Panc1 (cell line): ENCODE measurements at regions not wholly inside any gene's neighbourhood (a gene's known extent, or its start where the extent isn't known, plus 50 kb on each side); places are given as distances from the start of the nearest gene placed in this dataset.

Experiments
- ATAC-seq: fragments of 200-7000 bp; cut with Tn5 transposase; 2 replicates; pipeline ENCODE4 v1.9.1; 2020; ENCODE audit warnings: mild to moderate bottlenecking, moderate library complexity
- BruUV-seq: library from RNA; stranded (reverse); fragments of 400-500 nt; replicated peaks from 2 replicates; lab custom pipeline; 2021; lab: Mats Ljungman, UMichigan
- CTCF ChIA-PET: fragments of 300-600 bp; sonication (Branson Sonifier 250); formaldehyde crosslinking; loops from one replicate; lab custom pipeline; 2022; ENCODE audit warnings: antibody characterized with exemption; lab: Charles Lee
- POLR2A ChIA-PET: fragments of 300-600 bp; sonication (Branson Sonifier 250); formaldehyde crosslinking; loops from one replicate; lab custom pipeline; 2022; ENCODE audit warnings: antibody characterized with exemption; lab: Charles Lee
- DNase-seq: peaks from one replicate; pipeline ENCODE4 v3.0.0-alpha.2; 2010; ENCODE audit warnings: low read depth, low spot score
- H3K27ac ChIP-seq: 2 replicates; pipeline ENCODE4 v1.5.1; 2011; ENCODE audit warnings: mild to moderate bottlenecking, low read length, inconsistent platforms
- H3K27me3 ChIP-seq: fragments of 200-500 bp; sonication (Bioruptor generic); 2 replicates; pipeline ENCODE4 v1.6.0; 2014; ENCODE audit warnings: low read length, inconsistent platforms; ENCODE audit not compliant: control insufficient read depth, insufficient read depth
- H3K36me3 ChIP-seq: fragments of 200-500 bp; sonication (Bioruptor generic); 2 replicates; pipeline ENCODE4 v1.5.1; 2014; ENCODE audit warnings: inconsistent platforms, mild to moderate bottlenecking, low read length, moderate library complexity; ENCODE audit not compliant: control insufficient read depth, insufficient read depth
- H3K4me1 ChIP-seq: 2 replicates; pipeline ENCODE4 v1.5.1; 2011; ENCODE audit warnings: inconsistent platforms, mild to moderate bottlenecking, low read length, moderate library complexity; ENCODE audit not compliant: control insufficient read depth, insufficient read depth
- H3K4me3 ChIP-seq, 2 experiments: 2 replicates each; pipeline ENCODE4 v1.5.1; 2011 to 2012; ENCODE audit warnings: low read depth in 2 of 2, low read length in 2 of 2, mild to moderate bottlenecking in 2 of 2, inconsistent platforms in 1 of 2, moderate library complexity in 1 of 2
- H3K9me3 ChIP-seq: fragments of 200-500 bp; sonication (Bioruptor generic); 2 replicates; pipeline ENCODE4 v1.5.1; 2014; ENCODE audit warnings: low read depth, mild to moderate bottlenecking, inconsistent platforms, low read length, moderate library complexity; ENCODE audit not compliant: control insufficient read depth, insufficient read depth
- CTCF ChIP-seq: fragments of 450-650 bp; IDR thresholded peaks from 2 replicates; pipeline ENCODE4 v1.5.1; 2017; ENCODE audit warnings: mild to moderate bottlenecking
- POLR2AphosphoS5 ChIP-seq: IDR thresholded peaks from 2 replicates; pipeline ENCODE4 v1.6.1; 2012; ENCODE audit warnings: mild to moderate bottlenecking, low read depth, low read length, moderate library complexity
- REST ChIP-seq, 2 experiments: IDR thresholded peaks; 2 replicates each; pipeline ENCODE4 v1.6.1; 2011 to 2012; ENCODE audit warnings: low read depth in 2 of 2, control low read depth in 1 of 2, low read length in 1 of 2, mild to moderate bottlenecking in 1 of 2, moderate library complexity in 1 of 2; ENCODE audit not compliant: insufficient read depth in 1 of 2
- SIN3A ChIP-seq: IDR thresholded peaks from 2 replicates; pipeline ENCODE4 v1.6.1; 2012; ENCODE audit warnings: low read depth, mild to moderate bottlenecking, low read length, moderate library complexity, borderline replicate concordance; ENCODE audit not compliant: insufficient read depth
- TCF7L2 ChIP-seq: IDR thresholded peaks from 2 replicates; pipeline ENCODE4 v1.6.1; 2011; ENCODE audit warnings: mild to moderate bottlenecking, low read depth, low read length, inconsistent platforms
- in situ Hi-C: cut with HindIII; loops from 2 replicates; pipeline ENCODE4 v1.10.0; 2016; ENCODE audit warnings: low sequenced_read_pairs, low pct_unique_long_range_greater_than_20kb
- intact Hi-C: fragments of 100-400 bp; cut with micrococcal nuclease; formaldehyde crosslinking; loops from one replicate; pipeline ENCODE4 v1.10.0; 2022; ENCODE audit not compliant: unreplicated experiment

GRCh38 chr4:131119661-131120060, 2023.7 kb downstream of the C4orf33 start:
- intact Hi-C loops (no loop called here), in situ Hi-C loops (no loop called here)
- BruUV-seq = no TSS peak
- ChIA-PET CTCF (no interaction called here), POLR2A (no interaction called here)
- no peak for DNase-seq
- TF ChIP-seq TCF7L2 (no peak), POLR2AphosphoS5 (no peak), REST (IDR thresholded peaks at IDR 0.05; ENCODE audit: insufficient read depth in 1 of 2, low read depth in 2 of 2, low read length in 1 of 2) (no peak), CTCF (no peak), SIN3A (no peak)
- H3K4me3 ChIP-seq = no peak overlapping the region
- no peaks in the 10 kb centered on the region for H3K9me3 ChIP-seq
- H3K27me3 ChIP-seq = no peaks in the 10 kb centered on the region
- no peaks in the 10 kb centered on the region for H3K36me3 ChIP-seq
- no peaks in the 10 kb centered on the region for H3K4me1 ChIP-seq
- H3K27ac ChIP-seq = no peak overlapping the region
- ATAC-seq = no peak

- no peaks in the 10 kb centered on the region for H3K9me3 ChIP-seq
- in situ Hi-C loops (no loop called here), intact Hi-C loops (no loop called here)
- TF ChIP-seq SIN3A = no peak
- no peak for TF ChIP-seq CTCF
- no peak for TF ChIP-seq REST (IDR thresholded peaks at IDR 0.05; ENCODE audit: insufficient read depth in 1 of 2, low read depth in 2 of 2, low read length in 1 of 2)
- TF ChIP-seq TCF7L2 = no peak
- TF ChIP-seq POLR2AphosphoS5 = no peak
- CTCF ChIA-PET = no interaction called here
- POLR2A ChIA-PET = no interaction called here
- no peak overlapping the region for H3K27ac ChIP-seq
- BruUV-seq = no TSS peak
- DNase-seq (no peak), ATAC-seq (no peak)
- H3K4me1 ChIP-seq = no peaks in the 10 kb centered on the region
- no peaks in the 10 kb centered on the region for H3K27me3 ChIP-seq
- H3K4me3 ChIP-seq = no peak overlapping the region
- H3K36me3 ChIP-seq = no peaks in the 10 kb centered on the region
Measured at GRCh38 chr4:131137196-131137595, 2011.9 kb upstream of the PCDH10 start.
